OCI-M2 (cell line): ENCODE measurements at regions not wholly inside any gene's neighbourhood (a gene's known extent, or its start where the extent isn't known, plus 50 kb on each side); places are given as distances from the start of the nearest gene placed in this dataset.
"Not testable (repeated sequence)": the region's sequence is repeated elsewhere in the genome, so short reads cannot be mapped to it uniquely, and the experiment has no call there.

Experiments used
- DNase-seq: peaks from one replicate; lab custom pipeline; 2025; ENCODE audit not compliant: unreplicated experiment; lab: John Stamatoyannopoulos, UW

- DNase-seq = no peak
Measured at GRCh38 chr10:57605948-57606485, 661.7 kb downstream of the IPMK start.

- no peak for DNase-seq
Measured at GRCh38 chr10:57599440-57599839, 668.3 kb downstream of the IPMK start.

DNA sequence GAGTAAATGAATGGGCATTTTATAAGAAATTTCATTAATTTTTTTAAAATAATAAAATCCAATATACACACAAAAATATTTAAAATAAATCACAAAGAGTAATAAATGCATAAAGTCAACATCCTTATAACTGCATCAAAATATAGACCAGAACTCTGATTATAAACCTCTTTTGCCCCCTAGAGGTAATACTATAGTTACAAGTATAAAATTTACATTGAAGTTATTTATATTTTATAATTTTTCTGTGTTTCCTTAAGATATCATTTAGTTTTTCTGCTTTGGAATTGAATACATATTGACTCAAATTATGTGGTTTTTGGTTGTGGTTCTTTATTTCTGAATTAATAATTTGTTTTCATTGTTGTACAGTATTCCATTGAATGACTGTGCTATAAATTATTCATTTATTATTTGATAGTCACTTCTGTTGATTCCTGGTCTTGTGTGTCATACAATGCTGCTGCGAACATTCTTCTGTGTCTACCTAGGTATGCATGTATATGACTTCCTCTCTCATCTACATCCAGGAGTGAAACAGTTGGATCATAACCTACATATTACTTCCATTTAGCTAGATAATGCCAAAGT lies 673.6 kb downstream of the IPMK start:
- no peak for DNase-seq

DNA sequence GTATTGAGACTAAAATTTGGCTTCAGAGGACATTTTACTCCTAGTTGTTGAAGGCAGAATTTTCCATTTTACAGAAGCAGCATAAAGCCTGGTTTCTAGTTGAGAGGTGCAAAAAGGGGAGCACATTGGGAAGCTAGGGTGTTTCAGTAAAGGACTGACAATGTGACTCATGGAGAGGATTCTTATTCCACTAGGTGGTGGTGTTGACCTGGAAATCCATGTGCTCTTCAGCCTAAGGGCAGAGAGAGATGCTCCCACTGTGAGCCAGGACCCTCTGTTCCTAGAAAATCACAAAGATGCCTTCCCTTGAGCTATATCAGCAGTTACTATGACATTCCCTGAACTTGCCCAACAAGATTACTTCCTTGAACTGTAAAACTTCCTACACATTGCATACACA lies 687.8 kb downstream of the IPMK start:
- no peak for DNase-seq

- DNase-seq = no peak
Measured at GRCh38 chr10:57562211-57562610, 705.5 kb downstream of the IPMK start.

DNA sequence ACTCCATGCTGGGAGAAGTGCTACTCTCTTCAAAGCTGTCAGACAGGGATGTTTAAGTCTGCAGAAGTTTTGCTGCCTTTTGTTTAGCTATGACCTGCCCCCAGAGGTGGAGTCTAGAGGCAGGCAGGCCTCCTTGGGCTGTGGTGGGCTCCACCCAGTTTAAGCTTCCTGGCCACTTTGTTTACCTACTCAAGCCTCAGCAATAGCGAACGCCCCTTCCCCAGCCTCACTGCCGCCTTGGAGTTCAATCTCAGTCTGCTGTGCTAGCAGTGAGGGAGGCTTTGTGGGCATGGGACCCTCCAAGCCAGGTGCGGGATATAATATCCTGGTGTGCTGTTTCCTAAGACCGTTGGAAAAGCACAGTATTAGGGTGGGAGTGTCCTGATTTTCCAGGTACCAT lies 715.9 kb downstream of the IPMK start:
- DNase-seq = not testable (repeated sequence)

DNA sequence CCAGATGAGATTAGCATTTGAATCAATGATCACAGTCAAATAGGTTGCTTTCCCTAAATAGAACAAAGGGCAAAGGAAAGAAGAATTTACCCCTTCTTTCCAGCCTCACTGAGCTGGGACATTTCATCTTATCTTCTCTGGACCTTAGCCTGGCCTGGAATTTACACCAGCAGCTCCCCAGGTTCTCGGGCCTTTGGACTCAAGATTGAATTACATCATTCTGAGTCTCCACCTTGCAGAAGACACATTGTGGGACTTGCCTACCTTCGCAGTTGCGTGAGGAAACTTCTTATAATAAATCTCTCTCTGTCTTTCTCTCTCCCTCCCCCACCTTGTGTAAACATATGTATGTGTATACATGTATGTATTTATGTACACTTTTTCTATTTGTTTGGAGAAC lies 732.4 kb downstream of the IPMK start:
- DNase-seq = no peak

DNA sequence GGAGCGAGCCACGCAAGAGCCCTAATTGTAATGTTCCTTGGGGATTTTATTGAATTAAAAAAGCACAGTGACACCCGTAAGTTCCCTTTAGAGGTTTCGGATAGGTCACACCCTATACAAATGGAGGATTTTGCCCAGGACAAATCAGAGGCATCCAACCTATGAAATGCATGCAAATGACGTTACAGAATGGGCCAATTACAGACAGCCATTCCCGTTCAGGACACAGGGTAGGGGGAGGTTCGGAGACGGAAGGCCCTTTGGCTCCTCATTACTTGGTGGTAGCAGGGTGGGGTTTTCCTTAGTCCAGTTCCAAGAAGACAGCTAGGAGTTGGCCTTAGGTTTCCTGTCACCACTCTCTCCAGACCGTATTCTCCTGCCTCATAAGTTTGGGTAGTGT lies 754.1 kb downstream of the IPMK start:
- DNase-seq = no peak

DNA sequence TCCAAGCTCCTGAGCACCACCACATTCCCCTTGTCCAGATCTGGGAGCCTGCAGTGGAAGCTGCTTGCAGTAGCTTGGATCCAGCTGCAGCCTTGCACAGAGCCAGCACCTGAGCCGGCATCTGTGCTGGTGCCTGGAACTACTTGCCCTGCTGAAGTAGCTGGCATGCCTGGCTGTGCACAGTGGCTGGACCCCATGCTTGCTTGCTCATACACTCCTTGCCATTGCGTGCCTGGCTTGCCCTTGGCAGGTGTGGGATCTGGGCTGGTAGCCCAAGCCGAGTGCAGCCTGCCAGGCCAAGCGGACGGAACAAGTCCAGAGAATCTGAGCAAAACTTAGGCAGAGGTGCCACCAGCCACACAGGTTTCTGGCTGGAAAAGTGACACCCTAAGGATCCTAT lies 759.9 kb downstream of the IPMK start:
- no peak for DNase-seq

GRCh38 chr10:57506414-57507094 lies 761.1 kb downstream of the IPMK start:
- DNase-seq = no peak

- no peak for DNase-seq
Measured at GRCh38 chr10:57494486-57494885, 773.2 kb downstream of the IPMK start.

DNA sequence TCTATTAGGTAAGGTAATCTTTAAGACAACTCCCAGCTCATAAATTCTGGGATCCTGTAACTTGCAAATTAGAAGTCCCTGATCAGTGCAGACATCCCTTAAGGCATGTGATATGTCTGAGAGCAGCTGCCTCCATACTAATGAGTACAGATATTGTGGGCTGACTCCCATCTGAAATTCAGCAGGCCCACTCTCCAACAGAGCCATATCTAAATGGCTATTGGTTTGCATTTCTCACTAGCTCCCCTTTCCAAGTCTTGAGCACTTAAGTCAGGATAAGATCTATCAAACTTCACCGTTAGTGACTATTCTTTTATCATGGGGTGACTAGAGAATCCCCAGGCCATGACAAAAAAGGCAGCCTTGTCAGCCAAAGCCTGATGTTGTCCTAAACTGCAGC lies 785.4 kb downstream of the IPMK start:
- DNase-seq = no peak

DNA sequence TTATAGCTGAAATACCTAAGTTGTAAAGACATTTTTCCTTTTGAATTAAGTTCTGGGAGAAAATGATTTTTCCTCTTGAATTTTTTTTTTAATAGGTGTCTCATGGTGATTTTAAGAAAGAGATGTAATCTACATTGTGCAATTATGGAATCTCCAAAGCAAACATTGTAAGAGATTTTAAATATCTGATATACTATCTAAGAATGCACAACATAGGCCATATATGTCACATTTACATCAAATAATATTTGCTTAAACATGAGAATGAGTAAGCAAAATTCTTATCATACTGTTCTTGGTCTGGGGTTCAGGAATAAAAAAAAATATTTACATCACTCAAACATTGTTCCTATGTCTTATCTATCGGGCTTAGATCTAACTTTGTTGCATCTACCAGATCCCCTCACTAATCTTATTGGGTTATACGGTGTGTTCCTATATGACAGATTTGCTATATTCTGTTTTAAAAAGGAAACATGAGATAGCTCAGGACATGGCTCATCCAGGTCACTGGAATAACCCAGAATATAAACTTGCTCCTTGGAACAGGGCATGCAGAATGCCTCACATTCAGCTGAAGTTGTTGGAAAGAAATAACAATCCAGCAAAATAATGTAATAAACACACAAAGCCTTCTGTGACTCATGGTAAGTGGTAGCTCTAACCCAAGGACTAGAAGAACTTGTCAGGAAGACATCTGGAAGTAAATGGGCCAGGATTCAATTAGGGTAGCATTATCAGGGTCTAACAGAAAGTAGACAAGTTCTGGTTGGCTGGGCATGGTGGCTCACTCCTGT lies 794.7 kb downstream of the IPMK start:
- DNase-seq = no peak

GRCh38 chr10:57468894-57469432 lies 798.7 kb downstream of the IPMK start:
- no peak for DNase-seq

DNA sequence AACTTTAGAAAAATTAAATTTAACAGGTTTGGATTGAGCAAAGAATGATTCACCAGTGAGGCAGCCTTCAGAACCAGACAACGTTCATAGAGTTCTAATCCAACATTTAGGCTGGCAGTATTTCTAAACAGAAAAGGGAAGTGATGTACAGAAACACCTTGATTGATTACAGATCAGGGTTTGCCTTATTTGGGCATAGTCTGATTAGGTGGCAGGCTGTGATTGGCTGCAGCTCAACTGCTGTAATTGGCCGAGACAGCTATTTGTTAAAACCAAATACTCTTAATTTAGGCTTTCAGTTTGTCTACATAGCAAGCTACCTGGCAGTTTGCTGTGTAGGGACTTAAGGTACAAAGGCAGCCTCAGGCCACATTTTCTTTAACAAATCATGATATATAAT lies 802.5 kb downstream of the IPMK start:
- DNase-seq = no peak

DNA sequence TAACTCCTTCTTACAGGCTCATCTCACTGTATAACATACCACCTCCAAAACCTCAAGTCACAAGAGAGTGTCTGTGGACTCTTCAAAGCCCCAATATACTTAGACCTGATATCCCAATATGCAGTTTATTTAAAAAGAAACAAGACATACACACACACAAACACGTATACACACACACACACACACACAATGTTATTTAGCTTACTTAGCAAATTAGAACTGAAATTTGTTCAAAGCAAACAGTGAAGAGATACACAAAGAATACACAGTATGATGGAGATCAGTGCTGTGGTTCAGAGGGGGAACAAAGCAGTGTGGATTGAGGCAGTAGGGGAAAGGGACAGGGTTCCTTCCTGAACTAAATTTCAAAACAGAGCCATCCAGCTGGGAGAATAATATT lies 807.2 kb downstream of the IPMK start:
- no peak for DNase-seq

GRCh38 chr10:57457972-57458512 lies 809.7 kb downstream of the IPMK start:
- no peak for DNase-seq

DNA sequence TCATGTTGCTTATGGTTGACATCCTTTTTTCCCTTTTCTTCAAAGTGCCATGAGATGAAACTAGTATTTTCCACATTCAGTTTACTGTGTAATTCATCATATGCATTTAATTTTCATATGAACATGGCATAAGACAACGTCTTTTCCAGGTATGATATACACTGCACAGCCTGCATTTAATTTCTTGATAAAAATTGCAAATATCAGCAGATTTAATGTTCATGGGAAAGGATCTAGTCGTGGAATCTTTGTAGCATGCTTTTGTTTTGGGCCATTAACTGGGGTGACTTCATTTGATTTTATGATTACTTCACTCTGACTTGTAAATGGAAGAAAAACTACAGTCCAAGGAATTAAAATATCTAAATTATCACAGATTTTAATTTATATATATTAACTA lies 837.3 kb downstream of the IPMK start:
- no peak for DNase-seq

- DNase-seq = no peak
Measured at GRCh38 chr10:57420881-57421280, 846.8 kb downstream of the IPMK start.

- DNase-seq = no peak
Measured at GRCh38 chr10:57418476-57418875, 849.2 kb downstream of the IPMK start.

GRCh38 chr10:57395923-57396322 lies 871.8 kb downstream of the IPMK start:
- DNase-seq = no peak
